OCI-LY3 (cell line): ENCODE measurements at regions not wholly inside any gene's neighbourhood (a gene's known extent, or its start where the extent isn't known, plus 50 kb on each side); places are given as distances from the start of the nearest gene placed in this dataset.

Experiments
- H2AFZ ChIP-seq: fragments of 200-600, 300-600 bp; shearing (Covaris generic); 2 replicates; pipeline ENCODE4 v1.6.0; 2014; ENCODE audit warnings: antibody characterized with exemption, low read depth, low read length
- H3K27ac ChIP-seq: fragments of 200-600, 300-600 bp; sonication (generic); 2 replicates; pipeline ENCODE4 v1.5.1; 2014; ENCODE audit warnings: mild to moderate bottlenecking, low read length, moderate library complexity, mixed read lengths
- H3K27me3 ChIP-seq: fragments of 200-600, 300-600 bp; sonication (generic); 2 replicates; pipeline ENCODE4 v1.6.1; 2014; ENCODE audit warnings: low read depth, low read length, mixed read lengths
- H3K36me3 ChIP-seq: fragments of 200-600, 300-600 bp; sonication (generic); replicated peaks from 2 replicates; pipeline ENCODE3; 2014; ENCODE audit warnings: low read depth, low read length, mixed read lengths
- H3K4me1 ChIP-seq: fragments of 300-600, 200-600 bp; sonication (generic); 2 replicates; pipeline ENCODE4 v1.6.1; 2014; ENCODE audit warnings: low read length, mixed read lengths
- H3K4me2 ChIP-seq: fragments of 200-600, 300-600 bp; sonication (generic); 2 replicates; pipeline ENCODE4 v1.6.1; 2014; ENCODE audit warnings: low read length, mixed read lengths
- H3K4me3 ChIP-seq: fragments of 300-600, 200-600 bp; sonication (generic); 2 replicates; pipeline ENCODE4 v1.5.1; 2014; ENCODE audit warnings: antibody characterized with exemption, mild to moderate bottlenecking, low read length, moderate library complexity
- H3K79me2 ChIP-seq: fragments of 300-600, 200-600 bp; shearing (Covaris generic); 2 replicates; pipeline ENCODE4 v1.6.1; 2014; ENCODE audit warnings: mild to moderate bottlenecking, low read length, mixed read lengths
- H3K9ac ChIP-seq: fragments of 300-600, 200-600 bp; shearing (Covaris generic); 2 replicates; pipeline ENCODE4 v1.6.0; 2014; ENCODE audit warnings: mild to moderate bottlenecking, low read length, moderate library complexity
- H3K9me3 ChIP-seq: fragments of 200-600, 300-600 bp; shearing (Covaris generic); 2 replicates; pipeline ENCODE4 v1.6.1; 2014; ENCODE audit warnings: low read length, mixed read lengths; ENCODE audit not compliant: insufficient read depth
- H4K20me1 ChIP-seq: fragments of 200-600, 300-600 bp; sonication (generic); 2 replicates; pipeline ENCODE4 v1.6.1; 2016; ENCODE audit warnings: low read length, mixed read lengths; ENCODE audit not compliant: insufficient read depth
- CTCF ChIP-seq: fragments of 200-600, 300-600 bp; sonication (generic); IDR thresholded peaks from 2 replicates; pipeline ENCODE4 v1.5.1; 2014; ENCODE audit warnings: antibody characterized with exemption, low read length, low read depth
- EZH2phosphoT487 ChIP-seq: fragments of 200-600 bp; shearing (Covaris generic); IDR thresholded peaks from 2 replicates; pipeline ENCODE4 v1.6.1; 2018; ENCODE audit warnings: antibody characterized with exemption, mixed run types, low read depth

GRCh38 chr13:61162636-61163035, 253.0 kb downstream of the PCDH20 start:
- Histone ChIP-seq H4K20me1 (no peaks in the 10 kb centered on the region), H2AFZ (no peak overlapping the region), H3K4me2 (no peak overlapping the region), H3K79me2 (no peaks in the 10 kb centered on the region), H3K9ac (no peak overlapping the region), H3K4me3 (no peak overlapping the region), H3K27ac (no peak overlapping the region), H3K9me3 (no peaks in the 10 kb centered on the region), H3K36me3 (no peaks in the 10 kb centered on the region), H3K4me1 (no peaks in the 10 kb centered on the region), H3K27me3 (no peaks in the 10 kb centered on the region)
- TF ChIP-seq EZH2phosphoT487 (no peak), CTCF (no peak)

- Histone ChIP-seq H3K9me3 (no peaks in the 10 kb centered on the region), H3K36me3 (no peaks in the 10 kb centered on the region), H3K27ac (no peak overlapping the region), H3K4me2 (no peak overlapping the region), H2AFZ (no peak overlapping the region), H3K79me2 (no peaks in the 10 kb centered on the region), H3K9ac (no peak overlapping the region), H3K27me3 (no peaks in the 10 kb centered on the region), H3K4me3 (no peak overlapping the region), H3K4me1 (no peaks in the 10 kb centered on the region), H4K20me1 (no peaks in the 10 kb centered on the region)
- no peak for TF ChIP-seq EZH2phosphoT487
- no peak for TF ChIP-seq CTCF
Measured at GRCh38 chr13:61162106-61162505, 253.5 kb downstream of the PCDH20 start.

GRCh38 chr13:61156753-61157152, 258.9 kb downstream of the PCDH20 start:
- Histone ChIP-seq H3K4me3 (no peak overlapping the region), H3K79me2 (no peaks in the 10 kb centered on the region), H4K20me1 (no peaks in the 10 kb centered on the region), H3K9me3 (no peaks in the 10 kb centered on the region), H3K4me1 (no peaks in the 10 kb centered on the region), H3K36me3 (no peaks in the 10 kb centered on the region), H3K27me3 (no peaks in the 10 kb centered on the region), H3K9ac (no peak overlapping the region), H3K27ac (no peak overlapping the region), H2AFZ (no peak overlapping the region), H3K4me2 (no peak overlapping the region)
- TF ChIP-seq CTCF: no peak
- TF ChIP-seq EZH2phosphoT487: no peak

DNA sequence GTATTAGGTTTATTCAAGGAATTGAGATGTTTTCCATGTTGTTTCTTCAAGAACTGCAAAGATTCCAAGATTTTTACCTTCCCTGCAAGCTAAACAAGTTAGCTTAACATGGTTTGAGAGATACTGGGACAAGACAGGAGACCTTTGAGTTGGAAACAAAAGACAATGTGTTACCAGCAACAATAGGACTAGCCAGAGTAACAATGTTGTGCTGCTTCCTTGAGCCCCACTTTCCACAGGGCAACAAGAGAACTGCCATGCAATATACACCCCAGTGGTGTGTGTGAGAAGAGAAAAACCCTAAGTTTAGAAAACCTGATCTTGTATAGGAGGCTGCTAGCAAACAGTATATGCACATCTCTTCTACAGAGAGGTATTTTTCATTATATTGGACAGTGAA, 264.6 kb downstream of the PCDH20 start:
- no peak overlapping the region for H3K4me3 ChIP-seq
- no peak for TF ChIP-seq CTCF
- TF ChIP-seq EZH2phosphoT487: no peak
- peaks cover 3% of the 10 kb centered on the region; the same call in 1 of the 2 replicates for H3K9me3 ChIP-seq
- H3K27ac ChIP-seq: no peak overlapping the region
- no peaks in the 10 kb centered on the region for H3K4me1 ChIP-seq
- H4K20me1 ChIP-seq: no peaks in the 10 kb centered on the region
- peaks cover 3% of the 10 kb centered on the region for H3K36me3 ChIP-seq
- H2AFZ ChIP-seq: no peak overlapping the region
- no peak overlapping the region for H3K9ac ChIP-seq
- H3K4me2 ChIP-seq: no peak overlapping the region
- no peaks in the 10 kb centered on the region for H3K27me3 ChIP-seq
- H3K79me2 ChIP-seq: no peaks in the 10 kb centered on the region
